Lower leg skin (tissue), 3 donors: ENCODE measurements at regions not wholly inside any gene's neighbourhood (a gene's known extent, or its start where the extent isn't known, plus 50 kb on each side); places are given as distances from the start of the nearest gene placed in this dataset.

ENCODE experiments used
- CTCF ChIP-seq, 3 donors: fragments of 450-650 bp; IDR thresholded peaks; one replicate each; pipeline ENCODE4 v1.5.1; 2016; ENCODE audit warnings: antibody characterized with exemption in 3 of 3, mild to moderate bottlenecking in 3 of 3, moderate library complexity in 2 of 3
- POLR2A ChIP-seq, 2 donors: fragments of 450-650 bp; IDR thresholded peaks; one replicate each; pipeline ENCODE4 v1.6.1; 2016 to 2017; ENCODE audit warnings: antibody characterized with exemption in 2 of 2, mild to moderate bottlenecking in 1 of 2, moderate library complexity in 1 of 2

GRCh38 chr4:34572026-34572425, 1672.3 kb downstream of the ARAP2 start:
- TF ChIP-seq CTCF (IDR thresholded peaks at IDR 0.05): no peak
- TF ChIP-seq POLR2A (IDR thresholded peaks at IDR 0.05): no peak
